B cell (primary cell): ENCODE measurements at regions not wholly inside any gene's neighbourhood (a gene's known extent, or its start where the extent isn't known, plus 50 kb on each side); places are given as distances from the start of the nearest gene placed in this dataset.

Experiments used
- ATAC-seq: fragments of 200-7000 bp; cut with Tn5 transposase; one replicate; pipeline ENCODE4 v1.10.0; 2021; ENCODE audit warnings: low read depth, mild to moderate bottlenecking, moderate number of reproducible peaks, moderate library complexity
- CTCF ChIA-PET: fragments of 350-600 bp; sonication (Branson Sonifier 250); formaldehyde crosslinking; loops from one replicate; lab custom pipeline; 2021; ENCODE audit warnings: antibody characterized with exemption, inconsistent platforms; lab: Charles Lee
- POLR2A ChIA-PET: fragments of 350-600 bp; sonication (Branson Sonifier 250); formaldehyde crosslinking; loops from one replicate; lab custom pipeline; 2021; ENCODE audit warnings: antibody characterized with exemption; lab: Charles Lee
- DNase-seq: peaks from one replicate; pipeline ENCODE4 v3.0.0; 2013
- H2AFZ ChIP-seq: 2 replicates; pipeline ENCODE4 v1.6.1; 2012; ENCODE audit warnings: mild to moderate bottlenecking, low read depth, low read length; ENCODE audit not compliant: insufficient read depth, poor library complexity, severe bottlenecking
- H3K27ac ChIP-seq, 2 donors: 1 replicate in 1 of 2; 2 replicates in 1 of 2; pipeline ENCODE4 v1.5.1; 2012 to 2013; ENCODE audit warnings: low read length in 2 of 2, mild to moderate bottlenecking in 2 of 2, moderate library complexity in 1 of 2
- H3K27me3 ChIP-seq, 4 experiments: fragments of 200-600 bp in 1 of 4; sonication (generic) in 1 of 4; replicated peaks in 1 of 4; 1 replicate in 2 of 4; 2 replicates in 2 of 4; pipeline versions ENCODE4 v1.6.1 to v1.7.0; 2013 to 2016; ENCODE audit warnings: low read length in 3 of 4, mild to moderate bottlenecking in 2 of 4, mixed read lengths in 1 of 4, moderate library complexity in 1 of 4; ENCODE audit not compliant: insufficient read depth in 4 of 4, control insufficient read depth in 3 of 4; ENCODE audit errors: control extremely low read depth in 1 of 4
- H3K36me3 ChIP-seq, 2 experiments: replicated peaks in 1 of 2; 1 replicate in 1 of 2; 2 replicates in 1 of 2; pipeline versions ENCODE4 v1.6.1 to v1.7.1; 2013; ENCODE audit warnings: low read length in 1 of 2; ENCODE audit not compliant: insufficient read depth in 2 of 2, control insufficient read depth in 1 of 2; ENCODE audit errors: control extremely low read depth in 1 of 2, extremely low read depth in 1 of 2
- H3K4me1 ChIP-seq, 2 donors: fragments of 200-600 bp in 1 of 2; sonication (generic) in 1 of 2; 1 replicate in 1 of 2; 2 replicates in 1 of 2; pipeline versions ENCODE4 v1.5.1 to v1.6.1; 2013 to 2017; ENCODE audit warnings: low read length in 2 of 2; ENCODE audit not compliant: control insufficient read depth in 2 of 2, insufficient read depth in 2 of 2
- H3K4me2 ChIP-seq: replicated peaks from 2 replicates; pipeline ENCODE3; 2012; ENCODE audit warnings: mild to moderate bottlenecking, low read depth, low read length; ENCODE audit not compliant: poor library complexity, severe bottlenecking
- H3K4me3 ChIP-seq, 5 experiments: fragments of 200-600 bp in 1 of 5; sonication (generic) in 1 of 5; 1 replicate in 3 of 5; 2 replicates in 2 of 5; pipeline versions ENCODE4 v1.5.1 to v1.7.0; 2011 to 2016; ENCODE audit warnings: low read length in 4 of 5, mild to moderate bottlenecking in 4 of 5, low read depth in 2 of 5, control low read depth in 1 of 5, moderate library complexity in 1 of 5; ENCODE audit not compliant: insufficient read depth in 1 of 5; ENCODE audit errors: control extremely low read depth in 1 of 5, extremely low read depth in 1 of 5
- H3K79me2 ChIP-seq: fragments of 200-600 bp; sonication (generic); one replicate; pipeline ENCODE4 v1.6.0; 2016; ENCODE audit warnings: low read length; ENCODE audit not compliant: control insufficient read depth, insufficient read depth
- H3K9ac ChIP-seq: fragments of 200-600 bp; sonication (generic); 2 replicates; pipeline ENCODE4 v1.6.1; 2017; ENCODE audit warnings: mild to moderate bottlenecking, low read length, moderate library complexity
- H3K9me3 ChIP-seq, 3 donors: one replicate each; pipeline versions ENCODE4 v1.6.1 to v1.7.1; 2013; ENCODE audit warnings: low read length in 2 of 3; ENCODE audit not compliant: control insufficient read depth in 2 of 3, insufficient read depth in 1 of 3; ENCODE audit errors: control extremely low read depth in 1 of 3
- H4K20me1 ChIP-seq: 2 replicates; pipeline ENCODE4 v1.6.0; 2012; ENCODE audit warnings: mild to moderate bottlenecking, low read length; ENCODE audit not compliant: insufficient read depth, control insufficient read depth, poor library complexity, severe bottlenecking
- H3K27ac Mint-ChIP-seq: one replicate; pipeline ENCODE4 v1.8.0; 2021; ENCODE audit warnings: mixed read lengths
- H3K27me3 Mint-ChIP-seq: one replicate; pipeline ENCODE4 v1.8.0; 2021; ENCODE audit warnings: mixed read lengths
- H3K4me1 Mint-ChIP-seq: one replicate; pipeline ENCODE4 v1.8.0; 2021; ENCODE audit warnings: mixed read lengths
- H3K4me3 Mint-ChIP-seq: one replicate; pipeline ENCODE4 v1.8.0; 2021; ENCODE audit warnings: mixed read lengths
- H3K9me3 Mint-ChIP-seq: one replicate; pipeline ENCODE4 v1.8.0; 2022; ENCODE audit warnings: mixed read lengths; ENCODE audit not compliant: insufficient read depth
- EZH2 ChIP-seq: IDR thresholded peaks from 2 replicates; pipeline ENCODE4 v1.6.1; 2012; ENCODE audit warnings: borderline replicate concordance, low read depth, mild to moderate bottlenecking, moderate library complexity, low read length; ENCODE audit not compliant: insufficient read depth, poor library complexity, severe bottlenecking
- WGBS: methylation state at CpG from one replicate; pipeline ENCODE4 v1.1.5; 2013; ENCODE audit warnings: missing lambda C conversion rate; ENCODE audit not compliant: insufficient coverage; 5-methylcytosine and 5-hydroxymethylcytosine counted together
- intact Hi-C: fragments of 100-400 bp; cut with micrococcal nuclease; formaldehyde crosslinking; loops from one replicate; pipeline ENCODE4 v1.10.0; 2022
- TF ChIP-seq, protein P1 (sequence below): fragments of 200-600 bp; IDR thresholded peaks from one replicate; pipeline ENCODE4 v1.8.0; 2022; ENCODE audit warnings: antibody characterized with exemption, mild to moderate bottlenecking

DNA sequence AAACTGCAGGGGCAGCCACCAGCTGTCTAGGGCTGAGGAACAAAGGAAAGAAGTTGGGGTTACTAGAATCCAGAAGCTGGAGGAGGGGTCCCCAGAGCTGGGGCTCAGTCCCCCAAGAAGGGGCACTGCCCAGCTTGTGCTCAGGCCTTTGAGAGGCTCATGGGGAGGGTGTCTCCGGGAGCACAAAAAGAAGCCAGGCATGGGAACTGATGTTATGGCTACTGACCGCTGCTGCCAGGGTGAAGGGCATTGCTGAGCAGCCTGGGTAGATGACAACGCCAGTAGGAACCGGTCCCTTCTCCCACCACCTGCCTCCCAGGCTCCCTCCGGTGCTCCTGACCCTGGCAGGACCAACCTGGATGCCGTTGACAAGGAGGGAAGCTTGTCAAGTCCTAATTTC is 762.5 kb upstream of the TPTE start:
- H3K4me1 Mint-ChIP-seq: no peaks in the 10 kb centered on the region
- no peak overlapping the region for H3K27ac ChIP-seq
- 61% methylated on average over 6 of the region's 6 CpGs for WGBS
- H3K79me2 ChIP-seq: no peaks in the 10 kb centered on the region
- no peaks in the 10 kb centered on the region for H3K27me3 Mint-ChIP-seq
- H3K9me3 ChIP-seq: peaks cover 1 to 22% (median 10%) of the 10 kb centered on the region in 3 donors
- no peak overlapping the region for H3K4me2 ChIP-seq
- no peak overlapping the region for H3K27ac Mint-ChIP-seq
- peaks cover 3% of the 10 kb centered on the region for H3K9me3 Mint-ChIP-seq
- CTCF ChIA-PET: no interaction called here
- TF ChIP-seq, protein P1, sequence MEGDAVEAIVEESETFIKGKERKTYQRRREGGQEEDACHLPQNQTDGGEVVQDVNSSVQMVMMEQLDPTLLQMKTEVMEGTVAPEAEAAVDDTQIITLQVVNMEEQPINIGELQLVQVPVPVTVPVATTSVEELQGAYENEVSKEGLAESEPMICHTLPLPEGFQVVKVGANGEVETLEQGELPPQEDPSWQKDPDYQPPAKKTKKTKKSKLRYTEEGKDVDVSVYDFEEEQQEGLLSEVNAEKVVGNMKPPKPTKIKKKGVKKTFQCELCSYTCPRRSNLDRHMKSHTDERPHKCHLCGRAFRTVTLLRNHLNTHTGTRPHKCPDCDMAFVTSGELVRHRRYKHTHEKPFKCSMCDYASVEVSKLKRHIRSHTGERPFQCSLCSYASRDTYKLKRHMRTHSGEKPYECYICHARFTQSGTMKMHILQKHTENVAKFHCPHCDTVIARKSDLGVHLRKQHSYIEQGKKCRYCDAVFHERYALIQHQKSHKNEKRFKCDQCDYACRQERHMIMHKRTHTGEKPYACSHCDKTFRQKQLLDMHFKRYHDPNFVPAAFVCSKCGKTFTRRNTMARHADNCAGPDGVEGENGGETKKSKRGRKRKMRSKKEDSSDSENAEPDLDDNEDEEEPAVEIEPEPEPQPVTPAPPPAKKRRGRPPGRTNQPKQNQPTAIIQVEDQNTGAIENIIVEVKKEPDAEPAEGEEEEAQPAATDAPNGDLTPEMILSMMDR: no peak
- TF ChIP-seq EZH2: no peak
- H3K4me3 Mint-ChIP-seq: no peak overlapping the region
- no peaks in the 10 kb centered on the region for H4K20me1 ChIP-seq
- intact Hi-C loops: no loop called here
- no peaks in the 10 kb centered on the region for H3K27me3 ChIP-seq
- H3K4me1 ChIP-seq: no peaks in the 10 kb centered on the region
- ATAC-seq: no peak
- H3K4me3 ChIP-seq: no peak overlapping the region
- H2AFZ ChIP-seq: no peak overlapping the region
- no peak overlapping the region for H3K9ac ChIP-seq
- POLR2A ChIA-PET: no interaction called here
- no peak for DNase-seq
- H3K36me3 ChIP-seq: no peaks in the 10 kb centered on the region

DNA sequence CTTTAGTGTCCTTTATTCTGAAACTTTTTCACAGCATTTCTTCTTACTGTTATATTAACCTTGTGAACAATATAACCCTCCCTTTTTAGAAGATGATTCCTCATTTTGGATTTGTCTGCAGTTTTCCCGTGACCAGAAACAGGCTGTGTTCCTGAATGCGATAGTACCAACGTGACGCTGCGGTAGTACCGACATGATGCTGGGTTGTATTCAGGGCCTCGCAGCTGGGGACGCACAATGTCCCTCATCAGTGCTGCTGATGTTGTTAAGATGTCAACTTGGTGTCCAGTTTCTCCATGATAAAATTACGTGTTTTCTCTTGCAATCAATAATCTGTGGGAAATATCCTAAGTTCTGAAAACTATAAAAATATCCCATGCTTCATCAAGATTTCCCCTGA is 761.4 kb upstream of the TPTE start:
- intact Hi-C loops: no loop called here
- WGBS: 89% methylated on average over 8 of the region's 9 CpGs
- H3K9ac ChIP-seq: no peak overlapping the region
- no peaks in the 10 kb centered on the region for H3K9me3 Mint-ChIP-seq
- H2AFZ ChIP-seq: no peak overlapping the region
- H3K27me3 ChIP-seq: no peaks in the 10 kb centered on the region
- no peaks in the 10 kb centered on the region for H3K79me2 ChIP-seq
- H3K4me3 Mint-ChIP-seq: no peak overlapping the region
- no peak overlapping the region for H3K4me2 ChIP-seq
- POLR2A ChIA-PET: no interaction called here
- peaks cover 0 to 23% (median 8%) of the 10 kb centered on the region in 3 donors for H3K9me3 ChIP-seq
- TF ChIP-seq, protein P1: no peak
- no peak for TF ChIP-seq EZH2
- H3K27ac ChIP-seq: no peak overlapping the region
- ATAC-seq (no peak), DNase-seq (no peak)
- H3K4me3 ChIP-seq: no peak overlapping the region
- H3K36me3 ChIP-seq: no peaks in the 10 kb centered on the region
- CTCF ChIA-PET: no interaction called here
- no peaks in the 10 kb centered on the region for H4K20me1 ChIP-seq
- no peak overlapping the region for H3K27ac Mint-ChIP-seq
- H3K4me1 Mint-ChIP-seq: no peaks in the 10 kb centered on the region
- H3K4me1 ChIP-seq: no peaks in the 10 kb centered on the region
- no peaks in the 10 kb centered on the region for H3K27me3 Mint-ChIP-seq
